IPS-18a (cell line): ENCODE measurements at regions not wholly inside any gene's neighbourhood (a gene's known extent, or its start where the extent isn't known, plus 50 kb on each side); places are given as distances from the start of the nearest gene placed in this dataset.

Source experiments
- H3K27ac ChIP-seq: one replicate; pipeline ENCODE4 v1.5.1; 2013; ENCODE audit warnings: low read length
- H3K27me3 ChIP-seq: one replicate; pipeline ENCODE4 v1.6.1; 2013; ENCODE audit warnings: mild to moderate bottlenecking, low read length; ENCODE audit not compliant: control insufficient read depth, insufficient read depth
- H3K36me3 ChIP-seq: one replicate; pipeline ENCODE4 v1.6.1; 2013; ENCODE audit warnings: low read depth, low read length; ENCODE audit not compliant: control insufficient read depth
- H3K4me1 ChIP-seq: one replicate; pipeline ENCODE4 v1.6.1; 2013; ENCODE audit warnings: low read depth, low read length; ENCODE audit not compliant: control insufficient read depth
- H3K4me3 ChIP-seq: one replicate; pipeline ENCODE4 v1.5.1; 2013; ENCODE audit warnings: low read length
- H3K9ac ChIP-seq: one replicate; pipeline ENCODE4 v1.6.1; 2013; ENCODE audit warnings: mild to moderate bottlenecking, low read length, moderate library complexity
- H3K9me3 ChIP-seq: one replicate; pipeline ENCODE4 v1.6.1; 2013; ENCODE audit warnings: low read depth, low read length; ENCODE audit not compliant: control insufficient read depth

GRCh38 chr21:18460979-18461378 is 57.4 kb upstream of the TMPRSS15 start:
- Histone ChIP-seq H3K9me3 (no peaks in the 10 kb centered on the region), H3K27me3 (no peaks in the 10 kb centered on the region), H3K27ac (no peak overlapping the region), H3K36me3 (no peaks in the 10 kb centered on the region), H3K9ac (no peak overlapping the region), H3K4me3 (no peak overlapping the region), H3K4me1 (peaks cover 22% of the 10 kb centered on the region)

GRCh38 chr21:18461743-18462142 is 58.2 kb upstream of the TMPRSS15 start:
- Histone ChIP-seq H3K27me3 (no peaks in the 10 kb centered on the region), H3K27ac (no peak overlapping the region), H3K9ac (no peak overlapping the region), H3K4me1 (peaks cover 22% of the 10 kb centered on the region), H3K36me3 (no peaks in the 10 kb centered on the region), H3K4me3 (no peak overlapping the region), H3K9me3 (no peaks in the 10 kb centered on the region)

- H3K27ac ChIP-seq: no peak overlapping the region
- H3K27me3 ChIP-seq: no peaks in the 10 kb centered on the region
- H3K9me3 ChIP-seq: no peaks in the 10 kb centered on the region
- no peak overlapping the region for H3K9ac ChIP-seq
- peaks cover 9% of the 10 kb centered on the region for H3K4me1 ChIP-seq
- no peak overlapping the region for H3K4me3 ChIP-seq
- no peaks in the 10 kb centered on the region for H3K36me3 ChIP-seq
These were observed 64.1 kb upstream of the TMPRSS15 start for GRCh38 chr21:18467715-18468114.

DNA sequence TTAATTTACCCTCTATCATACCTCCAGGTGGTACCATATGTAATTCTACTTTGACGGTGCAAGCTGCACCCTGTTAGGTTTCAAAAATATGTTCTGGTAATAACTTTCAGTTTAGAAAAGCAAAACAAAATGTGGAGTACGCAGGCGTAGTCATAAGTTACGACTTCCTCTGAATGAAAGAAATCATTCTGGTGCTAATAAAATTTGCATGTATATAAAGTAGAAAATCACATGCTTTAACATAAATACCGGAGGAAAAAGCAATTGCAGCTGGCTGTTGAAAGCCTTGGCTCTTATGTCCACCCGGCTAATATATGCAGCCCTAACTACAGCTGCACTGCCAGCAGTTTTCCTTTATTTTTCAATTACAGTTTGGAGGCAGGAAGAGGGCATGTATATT is 65.2 kb upstream of the TMPRSS15 start:
- Histone ChIP-seq H3K4me3 (no peak overlapping the region), H3K4me1 (peaks cover 4% of the 10 kb centered on the region), H3K27me3 (no peaks in the 10 kb centered on the region), H3K9me3 (no peaks in the 10 kb centered on the region), H3K27ac (no peak overlapping the region), H3K9ac (no peak overlapping the region), H3K36me3 (no peaks in the 10 kb centered on the region)

DNA sequence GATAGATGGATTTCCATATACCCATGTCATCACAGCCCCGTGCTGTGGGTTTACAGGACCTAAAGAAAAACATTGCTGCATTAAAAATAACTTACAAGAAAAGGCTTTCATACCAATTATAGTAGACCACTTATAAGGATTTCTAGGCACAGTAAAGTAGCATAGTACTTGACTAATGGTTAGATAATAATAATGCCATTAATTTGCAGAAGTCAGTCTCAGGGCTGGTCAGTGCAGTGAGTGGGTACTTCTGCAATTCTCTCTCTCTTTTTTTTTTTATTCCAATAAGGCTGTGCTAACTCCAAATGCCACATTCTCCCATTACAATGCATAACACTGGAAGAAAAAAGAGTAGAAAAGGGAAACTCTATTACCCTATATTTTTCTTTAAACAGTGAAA is 73.1 kb upstream of the TMPRSS15 start:
- H3K4me3 ChIP-seq: no peak overlapping the region
- H3K36me3 ChIP-seq: no peaks in the 10 kb centered on the region
- no peaks in the 10 kb centered on the region for H3K27me3 ChIP-seq
- H3K27ac ChIP-seq: no peak overlapping the region
- H3K9me3 ChIP-seq: no peaks in the 10 kb centered on the region
- H3K9ac ChIP-seq: no peak overlapping the region
- no peaks in the 10 kb centered on the region for H3K4me1 ChIP-seq

GRCh38 chr21:18477043-18477442 is 73.5 kb upstream of the TMPRSS15 start:
- Histone ChIP-seq H3K27me3 (no peaks in the 10 kb centered on the region), H3K36me3 (no peaks in the 10 kb centered on the region), H3K4me3 (no peak overlapping the region), H3K4me1 (no peaks in the 10 kb centered on the region), H3K9ac (no peak overlapping the region), H3K9me3 (no peaks in the 10 kb centered on the region), H3K27ac (no peak overlapping the region)

- no peak overlapping the region for H3K4me3 ChIP-seq
- H3K36me3 ChIP-seq: no peaks in the 10 kb centered on the region
- no peaks in the 10 kb centered on the region for H3K27me3 ChIP-seq
- H3K9ac ChIP-seq: no peak overlapping the region
- H3K27ac ChIP-seq: no peak overlapping the region
- H3K9me3 ChIP-seq: no peaks in the 10 kb centered on the region
- H3K4me1 ChIP-seq: no peaks in the 10 kb centered on the region
These were observed 74.9 kb upstream of the TMPRSS15 start for GRCh38 chr21:18478513-18478912.

DNA sequence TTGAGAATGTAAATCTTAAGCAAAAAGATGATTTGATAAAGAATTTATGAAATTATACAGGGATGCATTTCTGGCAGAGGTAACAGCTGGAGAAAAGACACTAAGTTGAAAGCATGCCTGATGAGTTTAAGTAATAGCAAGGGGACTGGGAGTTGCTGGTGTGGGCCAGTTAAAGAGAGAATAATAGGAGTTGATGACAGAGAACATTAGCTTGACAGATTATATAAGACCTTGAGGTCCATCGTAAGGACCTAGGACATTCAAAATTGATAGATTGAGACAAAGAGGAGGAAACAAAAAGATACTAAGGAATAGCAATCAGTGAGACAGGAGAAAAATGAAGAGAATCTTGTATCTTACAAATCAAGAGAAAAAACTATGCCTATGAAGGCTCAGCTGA is 84.7 kb upstream of the TMPRSS15 start:
- no peaks in the 10 kb centered on the region for H3K27me3 ChIP-seq
- H3K9ac ChIP-seq: no peak overlapping the region
- no peaks in the 10 kb centered on the region for H3K9me3 ChIP-seq
- no peak overlapping the region for H3K4me3 ChIP-seq
- no peak overlapping the region for H3K27ac ChIP-seq
- H3K4me1 ChIP-seq: no peaks in the 10 kb centered on the region
- H3K36me3 ChIP-seq: no peaks in the 10 kb centered on the region

DNA sequence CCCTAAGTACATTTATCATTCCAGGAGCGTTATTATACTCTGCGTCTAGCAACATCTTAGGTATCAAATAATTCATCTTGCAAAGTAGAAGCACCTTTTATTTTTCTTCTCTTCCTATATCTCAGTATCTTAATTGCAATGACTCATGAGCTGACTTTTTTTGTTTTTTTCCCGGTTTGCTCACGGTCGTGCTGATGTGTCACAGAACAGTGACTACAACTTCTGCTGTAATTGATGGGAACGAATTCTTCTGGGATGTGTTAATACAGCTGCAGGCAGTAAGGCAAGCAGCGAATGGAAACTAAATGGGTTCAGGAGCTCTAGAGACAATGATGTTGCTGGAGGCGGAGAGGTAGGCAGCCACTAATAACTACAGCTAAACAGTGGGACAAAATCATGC is 89.8 kb upstream of the TMPRSS15 start:
- H3K9ac ChIP-seq: no peak overlapping the region
- no peaks in the 10 kb centered on the region for H3K4me1 ChIP-seq
- no peak overlapping the region for H3K4me3 ChIP-seq
- H3K27me3 ChIP-seq: no peaks in the 10 kb centered on the region
- H3K36me3 ChIP-seq: no peaks in the 10 kb centered on the region
- no peaks in the 10 kb centered on the region for H3K9me3 ChIP-seq
- H3K27ac ChIP-seq: no peak overlapping the region

- Histone ChIP-seq H3K27me3 (no peaks in the 10 kb centered on the region), H3K36me3 (no peaks in the 10 kb centered on the region), H3K9me3 (no peaks in the 10 kb centered on the region), H3K4me1 (no peaks in the 10 kb centered on the region), H3K27ac (no peak overlapping the region), H3K4me3 (no peak overlapping the region), H3K9ac (no peak overlapping the region)
These were observed 91.9 kb upstream of the TMPRSS15 start for GRCh38 chr21:18495523-18495922.

- Histone ChIP-seq H3K27me3 (no peaks in the 10 kb centered on the region), H3K9me3 (no peaks in the 10 kb centered on the region), H3K4me1 (peaks cover 3% of the 10 kb centered on the region), H3K27ac (no peak overlapping the region), H3K9ac (no peak overlapping the region), H3K4me3 (no peak overlapping the region), H3K36me3 (no peaks in the 10 kb centered on the region)
These were observed 94.8 kb upstream of the TMPRSS15 start for GRCh38 chr21:18498431-18498830.

DNA sequence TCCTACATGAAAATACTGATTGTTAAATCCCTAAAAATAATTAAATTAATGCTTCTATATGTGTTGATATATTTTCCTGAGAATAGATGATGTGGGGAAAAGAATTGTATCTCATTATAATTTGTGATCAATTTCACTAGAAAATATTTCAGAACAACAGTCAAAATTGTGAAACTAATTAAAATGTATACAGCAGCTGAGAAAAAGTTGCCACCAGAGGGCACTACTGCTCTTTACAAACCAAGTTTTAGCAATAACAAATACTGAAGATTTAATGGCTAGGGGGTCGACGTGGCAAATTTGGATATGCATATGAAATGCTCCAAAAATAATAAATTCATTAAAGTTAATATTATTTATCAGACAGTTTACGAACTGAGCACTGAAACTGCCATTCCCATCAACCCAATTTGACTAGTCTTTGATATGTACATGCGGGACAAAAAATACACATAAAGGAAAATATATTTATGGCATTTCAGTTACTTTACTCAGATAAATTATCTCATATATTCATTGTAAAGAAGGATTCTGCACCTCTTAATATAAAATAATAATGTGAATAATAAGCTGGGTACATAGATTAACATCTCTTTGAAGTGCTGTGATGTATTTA is 96.3 kb upstream of the TMPRSS15 start:
- Histone ChIP-seq H3K27me3 (no peaks in the 10 kb centered on the region), H3K9ac (no peak overlapping the region), H3K27ac (no peak overlapping the region), H3K36me3 (no peaks in the 10 kb centered on the region), H3K4me1 (peaks cover 3% of the 10 kb centered on the region), H3K9me3 (no peaks in the 10 kb centered on the region), H3K4me3 (no peak overlapping the region)
